Body of pancreas (tissue), 4 donors: ENCODE measurements at regions not wholly inside any gene's neighbourhood (a gene's known extent, or its start where the extent isn't known, plus 50 kb on each side); places are given as distances from the start of the nearest gene placed in this dataset.

Experiments used
- POLR2A ChIP-seq, 3 donors: fragments of 450-650 bp; IDR thresholded peaks; one replicate each; pipeline ENCODE4 v1.6.1; 2016; ENCODE audit warnings: antibody characterized with exemption in 3 of 3, mild to moderate bottlenecking in 2 of 3
- TF ChIP-seq, protein P1 (sequence below), 7 experiments: fragments of 450-650 bp in 4 of 7; fragments of 200-600 bp in 3 of 7; sonication (generic) in 3 of 7; IDR thresholded peaks; one replicate each; pipeline ENCODE4 v1.5.1; 2016 to 2019; ENCODE audit warnings: antibody characterized with exemption in 7 of 7

DNA sequence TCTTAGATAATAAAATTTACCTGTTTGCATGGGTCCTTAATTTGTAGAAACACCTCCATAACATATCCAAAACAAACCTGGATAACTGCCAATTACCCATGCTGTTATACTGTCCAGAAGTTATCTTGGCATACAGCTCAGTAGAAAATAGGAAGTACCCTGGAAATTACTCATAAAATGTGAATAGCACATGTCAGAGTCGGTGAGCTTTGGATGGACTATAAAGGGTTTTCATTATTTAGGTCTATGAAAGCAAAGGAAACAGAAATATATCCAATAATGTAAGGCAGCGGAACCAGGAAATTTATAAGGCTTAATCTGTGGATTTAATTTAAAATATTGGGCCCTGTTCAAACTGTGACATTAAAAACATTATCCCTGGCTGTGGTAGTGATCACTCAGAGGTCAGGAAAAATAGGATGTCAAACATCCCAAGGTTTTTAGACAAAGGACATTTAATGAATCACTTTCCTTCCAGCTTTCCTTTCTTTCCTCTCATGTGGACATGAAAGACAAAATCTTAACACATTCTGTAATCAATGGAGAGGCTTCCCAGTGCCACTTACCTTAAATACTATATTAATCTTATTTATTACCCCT, 459.0 kb upstream of the DPH6 start:
- TF ChIP-seq, protein P1, sequence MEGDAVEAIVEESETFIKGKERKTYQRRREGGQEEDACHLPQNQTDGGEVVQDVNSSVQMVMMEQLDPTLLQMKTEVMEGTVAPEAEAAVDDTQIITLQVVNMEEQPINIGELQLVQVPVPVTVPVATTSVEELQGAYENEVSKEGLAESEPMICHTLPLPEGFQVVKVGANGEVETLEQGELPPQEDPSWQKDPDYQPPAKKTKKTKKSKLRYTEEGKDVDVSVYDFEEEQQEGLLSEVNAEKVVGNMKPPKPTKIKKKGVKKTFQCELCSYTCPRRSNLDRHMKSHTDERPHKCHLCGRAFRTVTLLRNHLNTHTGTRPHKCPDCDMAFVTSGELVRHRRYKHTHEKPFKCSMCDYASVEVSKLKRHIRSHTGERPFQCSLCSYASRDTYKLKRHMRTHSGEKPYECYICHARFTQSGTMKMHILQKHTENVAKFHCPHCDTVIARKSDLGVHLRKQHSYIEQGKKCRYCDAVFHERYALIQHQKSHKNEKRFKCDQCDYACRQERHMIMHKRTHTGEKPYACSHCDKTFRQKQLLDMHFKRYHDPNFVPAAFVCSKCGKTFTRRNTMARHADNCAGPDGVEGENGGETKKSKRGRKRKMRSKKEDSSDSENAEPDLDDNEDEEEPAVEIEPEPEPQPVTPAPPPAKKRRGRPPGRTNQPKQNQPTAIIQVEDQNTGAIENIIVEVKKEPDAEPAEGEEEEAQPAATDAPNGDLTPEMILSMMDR (IDR thresholded peaks at IDR 0.05) = no peak
- no peak for TF ChIP-seq POLR2A (IDR thresholded peaks at IDR 0.05)
